GM19328 (cell line): ENCODE measurements at regions not wholly inside any gene's neighbourhood (a gene's known extent, or its start where the extent isn't known, plus 50 kb on each side); places are given as distances from the start of the nearest gene placed in this dataset.

Experiments used
- ATAC-seq: cut with Tn5 transposase; IDR thresholded peaks from one replicate; pipeline ENCODE4 v1.9.1; 2021; ENCODE audit warnings: mild to moderate bottlenecking, moderate library complexity; ENCODE audit not compliant: unreplicated experiment

DNA sequence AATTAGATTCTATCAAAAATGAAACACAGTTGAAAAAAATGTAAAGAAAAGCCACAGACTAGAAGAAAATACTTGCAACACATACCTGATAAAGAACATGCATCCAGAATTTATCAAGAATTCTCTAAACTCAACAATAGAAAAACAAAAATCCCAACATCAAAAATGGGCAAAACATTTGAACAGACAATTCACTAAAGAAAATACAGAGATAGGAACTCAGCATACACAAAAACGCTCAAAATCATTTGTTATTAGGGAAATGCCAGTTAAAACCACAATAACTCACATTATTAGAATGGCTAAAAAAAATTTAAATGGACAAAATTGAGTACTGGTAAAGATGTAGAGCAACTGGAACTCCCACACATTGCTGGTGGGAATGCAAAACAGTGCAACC lies 311.0 kb upstream of the PRDM1 start:
- ATAC-seq, result no peak

DNA sequence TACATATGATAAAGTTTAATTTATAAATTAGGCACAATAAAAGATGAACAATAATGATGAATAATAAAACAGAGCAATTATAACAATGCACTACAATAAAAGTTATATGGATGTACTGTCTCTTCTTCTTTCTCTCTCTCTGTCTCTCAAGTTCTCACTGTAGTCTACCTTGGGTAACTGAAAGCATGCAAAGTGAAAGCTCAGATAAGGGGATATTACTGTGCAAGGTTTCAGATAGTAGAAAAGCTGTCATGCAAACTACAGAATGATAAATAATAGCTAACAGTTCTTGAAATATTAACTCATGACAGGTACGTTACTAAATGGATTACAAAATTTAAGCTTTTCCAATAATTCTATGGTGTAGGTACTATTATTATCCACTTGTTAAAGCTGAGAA lies 311.9 kb upstream of the PRDM1 start:
- no peak for ATAC-seq

DNA sequence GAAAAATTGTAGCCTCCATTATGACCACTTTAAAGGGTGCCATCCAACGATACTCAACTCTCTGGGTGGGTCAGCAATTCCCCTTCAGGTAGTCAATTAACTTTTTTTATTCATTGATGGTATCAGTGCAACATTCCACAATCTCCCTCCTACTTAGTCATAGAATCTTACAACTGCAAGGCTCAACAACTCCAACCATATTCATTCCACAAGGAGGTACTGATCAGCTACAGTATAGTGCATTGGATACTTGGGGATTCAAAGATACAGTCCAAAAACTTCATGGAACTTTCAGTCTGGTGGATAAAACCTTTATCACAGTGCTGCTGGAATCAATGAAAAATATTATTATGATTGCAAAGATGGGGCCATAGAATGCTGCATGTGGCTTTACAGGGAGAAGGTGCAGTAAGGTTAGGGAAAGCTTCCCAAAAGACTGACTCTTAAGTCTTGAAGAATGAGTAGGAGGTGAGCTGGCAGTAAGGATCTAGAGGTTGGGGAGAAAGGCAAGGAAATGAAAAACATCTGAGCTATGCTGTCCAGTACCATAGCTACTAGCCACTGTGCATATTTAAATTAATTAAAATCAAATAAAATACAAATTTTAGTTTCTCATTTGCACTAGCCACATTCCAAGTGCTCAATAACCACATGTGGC lies 314.7 kb upstream of the PRDM1 start:
- no peak for ATAC-seq

DNA sequence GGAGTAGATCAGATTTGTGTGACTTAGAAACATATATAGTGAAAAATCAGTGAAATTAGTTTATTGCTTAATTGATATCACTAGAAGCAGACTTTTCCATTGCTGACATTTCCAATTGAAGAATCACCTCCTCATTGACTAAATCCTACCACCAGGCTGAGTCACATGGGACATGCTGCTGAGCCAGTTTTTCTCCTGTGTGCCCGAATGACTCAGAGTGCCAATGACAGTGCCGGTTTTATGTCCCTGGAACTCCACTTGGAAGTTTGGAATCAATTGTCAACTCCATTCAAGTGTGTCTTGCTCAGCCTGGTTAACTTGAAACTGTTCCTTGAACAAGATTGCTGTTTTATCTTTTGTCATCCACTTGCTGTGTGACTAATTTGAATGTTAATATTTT lies 316.1 kb upstream of the PRDM1 start:
- no peak for ATAC-seq

DNA sequence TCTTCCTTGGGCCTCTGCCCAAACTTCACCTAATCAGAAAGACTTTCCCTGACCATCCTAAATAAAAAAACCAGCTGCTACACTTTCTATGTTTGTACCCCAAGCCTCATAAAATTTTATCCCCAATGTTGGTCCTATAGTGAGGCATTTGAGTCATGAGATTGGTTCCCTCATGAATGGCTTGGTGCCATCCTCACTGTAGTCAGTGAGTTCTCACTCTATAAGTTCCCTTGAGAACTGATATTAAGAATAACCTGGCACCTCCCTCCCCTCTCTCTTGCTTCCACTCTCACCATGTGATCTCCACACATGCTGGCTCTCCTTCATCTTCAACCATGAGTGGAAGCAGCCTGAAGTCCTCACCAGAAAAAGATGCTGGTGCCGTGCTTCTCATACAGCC lies 316.9 kb upstream of the PRDM1 start:
- ATAC-seq, result no peak

DNA sequence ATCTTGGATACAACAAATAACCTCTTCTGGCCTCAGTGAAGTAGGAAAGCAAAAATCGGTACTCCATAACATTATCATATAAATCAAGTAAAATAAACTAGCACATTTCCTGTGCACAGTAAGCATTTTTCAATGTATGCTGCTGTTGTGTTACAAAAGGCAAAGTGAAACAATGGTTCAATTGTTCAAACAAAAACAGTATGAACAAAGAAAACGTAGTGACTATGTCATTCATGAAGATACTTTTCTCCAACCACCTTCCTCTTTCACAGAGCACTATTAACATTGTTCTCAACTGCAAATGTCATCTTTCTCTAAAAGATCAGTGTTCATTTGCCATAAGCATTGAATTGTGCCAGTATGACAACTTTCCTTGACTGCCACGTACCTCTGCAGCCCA lies 318.6 kb upstream of the PRDM1 start:
- ATAC-seq, result no peak

DNA sequence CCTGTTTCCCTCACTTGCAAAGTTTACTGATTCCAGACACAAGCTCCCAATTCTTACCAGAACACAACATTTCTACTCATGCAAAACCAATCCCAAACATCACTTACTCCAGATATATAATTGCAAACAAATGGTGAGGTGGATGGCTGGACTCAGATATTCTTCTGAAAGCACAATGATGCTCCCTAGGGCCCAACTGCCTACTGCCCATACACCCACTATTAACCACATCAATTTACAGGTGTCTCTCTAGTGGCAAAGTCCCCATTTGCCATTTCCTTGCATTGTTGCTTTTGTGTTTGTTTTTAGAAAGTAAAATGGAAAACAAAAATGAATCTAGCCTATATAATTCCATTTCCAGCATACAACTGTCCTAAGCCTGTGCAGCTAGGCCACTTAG lies 320.9 kb upstream of the PRDM1 start:
- no peak for ATAC-seq

DNA sequence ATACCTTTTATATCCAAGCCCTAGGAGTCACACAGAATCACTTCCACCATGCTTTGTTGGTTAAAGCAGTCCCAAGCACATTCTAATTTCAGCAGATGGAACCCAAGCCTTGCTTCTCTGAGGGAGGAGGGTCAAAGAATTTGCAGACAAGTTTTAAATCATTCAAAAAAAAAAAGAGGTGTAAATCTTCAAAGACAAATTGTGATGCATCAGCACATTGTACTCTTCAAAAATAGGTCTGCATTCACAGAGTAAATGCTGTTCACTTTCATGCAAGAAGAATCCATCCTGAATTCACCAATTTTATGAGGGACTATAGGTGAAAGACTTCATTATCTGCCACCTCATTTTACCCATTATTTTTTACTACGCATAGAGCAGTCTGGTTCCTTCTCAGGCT lies 321.8 kb upstream of the PRDM1 start:
- no peak for ATAC-seq

DNA sequence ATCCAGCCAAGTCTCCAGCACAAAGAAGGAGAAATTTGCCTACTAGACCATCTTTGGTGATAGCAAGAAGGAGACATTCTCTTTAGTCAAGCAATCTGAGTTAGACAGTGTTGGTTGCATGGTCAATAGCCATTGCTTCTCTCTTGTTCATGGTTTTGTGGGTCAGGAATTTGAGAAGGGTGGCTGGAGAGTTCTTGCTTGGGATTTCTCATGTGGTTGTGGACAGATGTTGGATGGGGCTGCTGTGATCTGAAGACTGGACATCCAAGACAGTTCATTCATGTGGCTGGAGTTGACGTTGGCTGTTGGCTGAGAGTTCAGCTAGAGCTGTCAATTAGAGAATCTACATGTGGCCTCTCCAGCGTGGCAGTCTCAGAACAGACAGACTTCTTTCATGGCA lies 322.3 kb upstream of the PRDM1 start:
- ATAC-seq, result no peak

DNA sequence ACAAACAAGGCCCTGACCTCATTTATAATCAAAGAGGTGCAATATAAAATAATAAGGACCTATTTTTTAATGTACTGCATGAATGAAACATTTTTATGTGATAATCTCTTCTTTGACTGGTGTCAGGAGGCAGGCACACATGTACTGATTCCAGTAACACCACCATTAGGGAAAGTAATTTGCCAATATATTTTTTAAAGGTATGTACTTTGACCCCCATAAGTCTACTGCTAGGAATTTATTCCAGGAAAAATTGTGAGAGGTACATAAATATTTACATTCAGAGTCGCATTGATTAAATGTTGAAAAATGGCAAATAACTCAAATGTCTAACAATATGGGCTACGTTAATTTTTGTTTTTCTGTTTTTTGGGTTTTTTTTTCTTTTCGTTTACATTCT lies 325.4 kb upstream of the PRDM1 start:
- ATAC-seq, result no peak

DNA sequence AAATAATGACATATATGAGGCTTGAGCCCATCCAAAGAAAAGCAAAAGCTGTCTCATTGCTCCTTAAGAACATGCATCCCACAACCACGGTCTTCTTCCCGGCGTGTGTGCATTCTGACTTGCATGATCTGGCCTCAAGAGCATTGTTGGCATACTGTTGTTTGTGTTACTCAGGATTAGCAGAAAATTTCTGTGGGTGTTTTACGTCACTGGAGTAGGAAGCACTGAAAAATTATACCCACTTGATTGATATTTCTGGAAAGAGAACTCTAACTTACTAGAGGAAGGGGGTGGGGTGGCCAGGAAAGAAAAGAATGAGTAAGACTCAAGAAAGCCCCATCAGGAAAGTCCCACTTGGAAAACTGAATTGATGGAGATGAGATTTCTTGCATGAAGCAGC lies 326.2 kb upstream of the PRDM1 start:
- no peak for ATAC-seq

DNA sequence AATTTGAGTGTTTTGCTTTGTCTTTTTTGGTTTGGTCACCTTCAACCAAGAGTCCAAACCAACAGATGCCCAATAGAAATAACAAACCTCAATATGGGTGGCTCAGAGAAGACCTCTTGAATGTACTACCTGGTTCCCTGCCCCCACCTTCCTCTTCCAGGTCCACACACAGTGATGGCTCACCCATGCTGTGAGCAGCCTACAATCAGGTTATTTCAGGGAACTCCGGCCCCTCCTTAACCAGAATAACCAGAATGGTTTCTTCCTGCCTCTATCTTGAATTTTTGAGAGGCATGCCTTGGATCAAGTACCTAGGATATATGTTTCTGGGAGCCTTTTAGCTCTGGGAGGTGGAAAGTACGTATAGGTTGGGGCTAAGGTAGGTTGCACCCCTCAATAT lies 327.1 kb upstream of the PRDM1 start:
- no peak for ATAC-seq

DNA sequence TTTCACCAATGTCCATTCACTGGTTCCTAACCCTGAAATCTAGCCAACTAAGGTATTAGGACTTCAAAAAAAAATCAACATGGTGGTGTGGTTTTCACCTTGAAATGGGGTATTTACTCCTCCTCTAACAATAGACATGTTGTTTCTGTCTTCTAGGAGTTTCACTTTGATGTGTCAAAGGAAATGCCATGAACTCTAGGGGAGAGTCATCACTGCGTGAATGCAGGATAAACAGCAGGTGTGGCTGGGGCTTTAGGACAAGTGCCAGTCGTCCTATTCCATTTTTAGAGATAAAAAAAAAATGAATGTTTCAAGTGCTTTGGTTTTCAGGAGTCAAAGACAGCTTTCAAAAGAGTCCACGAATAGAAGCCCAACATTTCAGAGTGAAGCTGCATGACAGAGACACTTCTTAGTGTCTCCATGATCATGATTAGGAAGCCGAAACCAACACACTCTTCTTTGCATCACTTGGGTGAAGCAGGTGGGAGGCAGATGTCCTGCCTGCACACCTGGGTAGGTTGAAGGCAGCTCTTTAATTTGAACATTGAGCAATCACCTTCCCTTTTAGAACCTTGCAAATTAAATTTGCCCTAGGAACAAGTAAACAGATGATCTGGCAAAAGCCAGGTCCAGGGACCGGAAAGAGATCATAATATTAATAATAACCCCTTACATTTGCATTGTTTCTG lies 328.5 kb upstream of the PRDM1 start:
- peak; percentile 88 for ATAC-seq

DNA sequence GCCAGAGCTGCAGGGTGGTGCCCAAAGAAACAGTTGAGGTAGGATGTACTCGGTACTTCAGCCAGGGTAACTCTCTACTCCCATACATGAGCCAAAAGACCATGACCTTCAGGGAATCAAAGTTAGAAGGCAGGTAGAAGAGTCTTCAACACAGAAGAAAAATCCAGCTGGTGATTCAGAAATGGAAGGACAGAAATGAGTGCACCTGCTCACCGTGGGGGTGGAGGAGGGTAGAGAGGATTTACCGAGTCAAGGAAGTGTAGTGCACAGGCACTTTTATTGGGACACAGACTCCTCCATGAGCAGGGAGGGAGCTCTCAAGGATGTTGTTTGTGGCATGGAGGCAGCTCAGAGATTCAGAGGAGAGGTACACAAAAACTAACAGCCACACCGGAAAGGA lies 330.3 kb upstream of the PRDM1 start:
- ATAC-seq, result no peak

DNA sequence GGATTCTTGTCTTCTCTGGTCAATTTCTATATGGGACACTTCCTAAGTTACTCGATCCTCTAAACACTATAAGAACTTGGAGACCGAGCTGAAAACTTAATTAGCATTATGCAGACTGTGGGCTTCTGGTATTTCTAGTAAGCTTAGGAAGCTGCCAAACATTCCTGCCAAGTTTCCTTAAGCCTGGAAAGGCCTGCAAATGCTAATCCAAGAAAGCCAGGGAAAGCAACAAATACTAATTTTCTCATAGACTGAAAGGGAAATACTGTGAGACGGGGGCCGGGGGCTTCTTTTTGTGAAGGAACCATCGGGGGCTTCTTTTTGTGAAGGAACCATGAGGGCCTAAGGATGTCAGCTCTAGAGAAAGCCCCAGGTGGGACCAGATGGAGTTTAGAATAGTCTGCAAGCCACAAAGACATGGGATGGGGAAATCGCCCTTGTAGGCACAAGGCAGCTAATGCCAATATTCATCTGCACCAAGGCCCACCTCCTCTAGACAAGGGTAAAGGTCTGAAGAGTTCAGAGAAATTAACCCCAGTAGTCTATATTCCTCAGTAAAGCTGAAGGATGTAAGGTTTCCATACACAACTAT lies 332.4 kb upstream of the PRDM1 start:
- no peak for ATAC-seq

DNA sequence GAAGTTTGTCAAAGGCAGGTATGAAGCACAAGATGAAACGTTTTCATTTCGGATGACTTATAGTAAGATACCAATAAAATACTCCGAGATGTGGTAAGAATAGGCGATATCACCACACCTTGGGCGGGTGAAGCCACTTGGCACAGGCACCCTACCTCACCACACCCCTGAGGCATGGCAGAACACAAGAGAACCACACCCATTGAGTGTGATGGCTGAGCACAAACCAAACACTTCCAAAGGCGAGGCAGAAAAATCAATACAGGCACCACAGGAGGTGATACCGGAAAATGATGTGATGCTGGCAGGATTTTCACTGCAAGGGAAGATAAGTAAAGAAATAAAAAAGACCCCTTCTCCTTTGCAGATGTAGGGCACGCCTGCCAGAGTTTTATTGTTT lies 332.9 kb upstream of the PRDM1 start:
- no peak for ATAC-seq

DNA sequence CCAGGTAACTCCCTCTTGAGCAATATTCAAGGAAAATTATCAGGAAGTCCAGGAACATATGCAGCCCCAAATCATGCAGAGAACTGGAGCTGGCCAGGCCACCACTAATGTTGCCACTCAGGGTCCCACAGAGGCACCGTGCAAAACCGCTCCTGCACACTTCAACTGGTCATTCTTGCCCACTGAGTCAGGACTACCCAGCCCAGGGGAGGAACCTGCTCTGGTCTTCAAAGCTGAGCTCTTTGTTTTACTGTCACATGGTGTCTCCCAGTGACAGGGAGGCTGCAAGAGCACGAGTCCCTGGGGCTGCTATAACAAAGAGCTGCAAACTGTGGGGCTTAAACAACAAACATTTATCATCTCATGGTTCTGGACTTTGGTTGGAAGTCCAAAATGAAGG lies 336.0 kb upstream of the PRDM1 start:
- no peak for ATAC-seq

DNA sequence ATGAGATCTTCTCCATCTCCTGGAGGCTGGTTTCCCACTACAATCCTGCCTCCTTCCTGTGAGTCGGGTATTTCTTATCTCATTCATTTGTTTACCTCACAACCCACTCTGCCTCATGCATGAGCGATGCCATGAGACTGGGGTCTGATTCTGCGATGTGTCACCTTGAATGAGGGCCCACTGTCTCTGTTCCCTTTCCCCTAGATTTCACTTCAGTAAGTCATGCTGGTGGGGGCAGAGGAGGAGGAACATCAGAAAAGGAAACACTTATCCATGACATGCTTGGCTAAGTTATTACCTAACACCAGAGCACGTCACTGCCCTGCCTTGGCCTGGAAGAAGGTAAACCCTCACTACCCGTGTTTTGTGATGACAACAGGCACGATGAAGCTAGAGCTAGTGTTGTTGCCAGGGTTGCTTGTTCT lies 337.4 kb upstream of the PRDM1 start:
- ATAC-seq, result no peak

DNA sequence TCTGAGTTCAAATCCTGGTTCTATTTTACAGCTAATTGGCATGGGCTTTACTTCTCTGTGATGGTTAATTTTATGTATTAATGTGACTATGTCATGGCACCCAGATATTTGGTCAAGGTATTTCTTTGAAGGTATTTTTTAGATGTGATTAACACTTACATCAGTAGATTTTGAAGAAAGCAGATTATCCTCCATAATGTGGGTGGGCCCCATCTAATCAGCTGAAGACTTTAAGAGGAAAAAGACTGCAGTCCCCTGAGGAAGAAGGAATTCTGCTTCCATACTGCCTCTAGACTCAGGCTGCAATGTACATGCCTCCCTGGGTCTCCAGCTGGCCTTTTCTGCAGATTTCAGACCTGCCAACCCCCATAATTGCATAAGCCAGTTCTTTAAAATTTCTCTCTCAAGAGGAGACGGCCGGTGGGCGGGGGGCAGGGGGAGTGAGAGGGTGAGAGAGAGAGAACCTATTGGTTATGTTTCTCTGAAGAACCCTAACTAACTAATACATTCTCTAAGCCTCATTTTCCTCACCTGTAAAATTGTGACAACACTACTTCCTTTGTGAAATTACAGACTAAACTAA lies 338.2 kb upstream of the PRDM1 start:
- no peak for ATAC-seq

DNA sequence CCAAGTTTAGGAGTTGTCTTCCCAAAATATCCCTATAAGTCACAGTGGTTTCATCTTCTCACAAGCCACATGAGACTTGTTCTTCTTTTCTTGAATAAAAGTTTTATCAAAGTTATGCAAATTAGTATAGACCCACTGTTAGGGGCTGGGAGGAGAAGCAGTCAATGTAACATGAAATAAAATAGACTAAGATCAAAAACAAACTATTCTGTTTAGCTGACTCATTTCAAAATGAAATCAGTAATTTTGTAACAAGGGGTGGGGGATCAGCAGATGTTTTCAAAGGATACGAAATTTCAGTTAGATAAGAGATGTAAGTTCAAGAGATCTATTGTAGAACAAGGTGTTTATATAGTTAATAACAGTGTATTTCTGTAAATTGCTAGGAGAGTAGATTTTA lies 339.6 kb upstream of the PRDM1 start:
- no peak for ATAC-seq

DNA sequence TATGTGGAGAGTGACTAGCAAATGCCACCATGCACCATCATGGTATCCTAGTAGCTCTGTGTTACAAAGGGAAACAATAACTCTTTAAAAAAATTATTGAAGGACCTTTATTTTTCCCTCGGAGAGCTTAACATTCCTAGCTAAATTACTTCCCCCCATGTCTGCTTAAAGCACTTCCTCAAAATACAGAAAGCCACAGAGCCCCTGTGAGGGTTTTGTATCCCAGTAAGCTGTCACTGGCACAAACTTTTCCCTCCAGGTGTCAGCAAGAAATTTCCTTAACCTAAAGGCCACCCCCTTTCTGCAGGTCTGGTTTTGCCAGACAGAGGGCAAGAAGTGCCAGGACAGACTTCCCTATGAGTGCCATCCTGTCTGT lies 340.0 kb upstream of the PRDM1 start:
- ATAC-seq, result no peak

DNA sequence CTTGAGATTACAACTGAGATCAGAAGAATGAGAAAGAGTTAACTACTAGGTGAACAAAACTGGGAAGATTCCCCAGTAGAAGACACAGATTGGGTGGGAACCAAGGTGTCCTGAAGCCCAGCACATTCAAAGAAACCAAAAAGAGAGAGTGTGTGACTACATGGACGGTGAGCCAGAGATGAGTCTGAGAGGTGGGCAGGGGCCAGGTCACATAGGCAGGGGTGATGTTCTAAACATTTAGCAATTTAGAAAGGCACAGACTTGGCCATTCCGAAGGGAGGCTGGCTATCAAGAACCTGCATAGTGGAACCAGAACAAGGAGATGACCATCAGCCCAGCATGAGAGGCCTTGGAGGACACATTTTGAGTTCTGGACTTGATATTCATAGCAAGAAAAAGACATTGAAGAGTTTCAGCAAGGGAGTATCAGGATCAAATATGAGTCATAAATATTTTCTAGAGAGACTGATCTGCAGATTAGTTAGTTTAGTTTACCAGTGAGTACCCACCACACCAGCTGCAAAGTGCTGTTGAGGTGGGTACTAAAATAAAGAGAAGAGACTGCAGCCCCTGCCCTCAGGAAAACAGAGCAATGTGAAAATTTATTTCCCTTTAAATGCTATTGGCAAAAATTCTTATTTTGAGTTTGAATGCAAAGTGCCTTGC lies 340.5 kb upstream of the PRDM1 start:
- ATAC-seq, result no peak
